Stimulated activated CD4-positive, alpha-beta T cell treated with anti-CD3 and anti-CD28 coated beads, Interleukin-2, amount 100 ng/mL, for 24 hours (primary cell): ENCODE measurements at regions not wholly inside any gene's neighbourhood (a gene's known extent, or its start where the extent isn't known, plus 50 kb on each side); places are given as distances from the start of the nearest gene placed in this dataset.
"Not testable (repeated sequence)": the region's sequence is repeated elsewhere in the genome, so short reads cannot be mapped to it uniquely, and the experiment has no call there.

Experiments used
- DNase-seq, 2 donors: peaks; one replicate each; pipeline ENCODE4 v3.0.0-alpha.2; 2020

DNA sequence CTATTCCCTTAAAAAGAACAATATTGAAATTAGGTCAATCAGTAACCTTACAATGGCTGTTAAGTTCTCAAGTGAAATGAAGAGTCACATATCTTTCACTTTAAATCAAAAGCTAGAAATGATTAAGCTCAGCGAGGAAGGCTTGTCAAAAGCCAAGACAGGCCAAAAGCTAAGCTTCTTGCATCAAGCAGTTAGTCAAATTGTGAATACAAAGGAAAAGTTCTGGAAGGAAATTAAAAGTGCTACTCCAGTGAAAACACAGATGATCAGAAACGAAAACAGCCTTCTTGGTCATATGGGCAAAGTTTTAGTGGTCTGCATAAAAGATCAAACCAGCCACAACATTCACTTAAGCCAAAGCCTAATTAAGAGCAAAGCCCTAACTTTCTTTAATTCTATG is 402.6 kb upstream of the ZEB2 start:
- no peak for DNase-seq

DNA sequence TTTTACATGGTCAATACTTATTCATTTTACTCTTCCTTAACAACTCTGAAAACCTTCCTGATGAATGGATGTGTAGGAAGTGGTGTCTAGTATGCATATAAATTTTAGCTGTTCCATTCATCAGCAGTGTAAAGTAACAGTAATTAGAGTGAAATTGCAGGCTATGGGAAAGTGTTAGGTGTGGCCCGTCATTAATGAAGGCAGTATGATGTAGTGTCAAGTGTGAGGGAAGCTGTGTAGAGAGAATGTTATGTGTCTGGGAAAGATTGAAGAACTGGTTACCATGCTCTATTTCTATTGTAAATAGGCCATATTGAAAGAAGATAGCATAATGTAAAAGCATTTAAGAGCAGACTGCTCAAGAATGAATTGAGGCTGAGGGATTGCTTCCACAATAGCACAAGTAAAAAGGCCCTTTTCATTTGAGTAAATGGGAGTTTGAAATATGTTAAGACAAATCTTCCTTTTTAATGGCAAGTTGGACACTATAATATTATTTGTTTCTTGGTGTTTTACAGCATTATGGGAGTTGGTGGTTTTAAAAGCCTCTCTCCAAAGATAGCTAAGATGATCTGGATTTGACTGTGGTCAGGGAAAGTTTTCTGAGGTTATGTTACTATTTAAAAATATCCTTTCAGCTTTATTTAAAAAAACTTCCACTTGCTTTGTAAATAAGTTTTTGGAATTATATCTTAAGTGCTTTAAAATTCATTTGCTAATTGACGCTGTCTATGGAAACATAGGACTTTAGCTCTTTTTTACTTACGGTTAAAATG is 401.0 kb upstream of the ZEB2 start:
- no peak for DNase-seq

DNA sequence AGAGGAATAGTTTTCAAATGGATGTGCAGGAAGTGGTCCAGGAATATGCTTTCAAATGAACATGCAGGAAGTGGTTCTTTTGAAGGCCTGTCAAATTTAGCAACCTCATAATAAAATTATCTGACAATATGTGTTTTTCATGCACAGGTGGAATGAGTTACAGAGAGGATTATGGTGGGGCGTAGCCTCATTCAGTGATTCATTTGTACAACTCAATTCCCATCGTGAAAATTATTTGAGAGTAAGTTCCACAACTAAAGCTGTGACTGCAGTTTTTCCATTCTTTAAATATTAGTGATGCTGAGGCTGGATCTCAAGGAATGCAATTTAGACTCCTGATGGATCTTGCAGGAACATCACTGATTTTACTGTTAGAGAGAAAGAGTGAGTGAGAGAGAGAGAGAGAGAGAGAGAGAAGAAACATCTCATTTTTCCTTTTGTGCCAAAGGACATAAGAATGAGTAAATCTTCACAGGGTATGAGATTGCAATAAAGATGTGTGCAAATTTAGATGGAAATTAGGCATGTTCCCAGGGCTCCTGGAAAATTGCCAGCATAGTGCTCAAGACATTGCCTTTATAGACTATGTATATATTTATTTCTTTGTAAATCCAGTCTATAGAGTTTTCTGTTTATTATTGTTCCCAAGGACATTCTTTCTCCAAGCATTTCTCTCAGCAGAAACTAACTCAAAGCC is 394.9 kb upstream of the ZEB2 start:
- no peak for DNase-seq

DNA sequence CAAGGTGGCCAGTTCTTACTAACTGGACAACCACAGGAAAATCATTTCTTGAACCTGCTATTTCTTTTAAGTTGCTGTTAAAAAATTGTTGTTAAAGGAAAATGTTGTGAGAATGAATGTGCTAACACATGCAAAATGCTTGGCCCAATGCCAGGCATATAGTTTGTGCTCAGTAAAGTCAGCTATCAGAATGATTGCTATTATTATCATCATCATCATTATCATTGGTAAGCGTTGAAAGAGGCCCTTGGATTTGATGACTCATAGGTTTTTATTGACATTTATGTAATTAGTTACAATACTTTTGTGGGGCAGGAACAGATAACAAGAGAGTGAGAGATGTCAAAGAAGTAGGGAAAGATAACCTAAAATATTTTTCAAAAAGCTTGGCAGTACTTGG is 394.2 kb upstream of the ZEB2 start:
- DNase-seq = no peak

DNA sequence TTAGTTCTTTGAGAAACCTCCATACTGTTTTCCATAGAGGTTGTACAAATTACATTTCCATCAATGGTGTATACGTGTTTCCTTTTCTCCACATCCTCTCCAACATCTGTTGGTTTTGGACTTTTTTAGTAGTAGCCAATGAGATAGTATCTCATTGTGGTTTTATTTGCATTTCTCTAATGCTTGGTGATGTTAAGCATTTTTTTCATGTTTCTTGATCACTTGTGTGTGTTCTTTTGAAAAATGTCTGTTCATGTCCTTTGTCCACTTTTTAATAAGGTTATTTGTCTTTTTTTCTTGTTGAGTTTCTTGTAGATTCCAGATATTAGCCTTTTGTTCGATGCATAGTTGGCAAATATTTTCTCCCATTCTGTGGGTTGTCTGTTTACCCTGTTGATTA is 392.3 kb upstream of the ZEB2 start:
- no peak for DNase-seq

DNA sequence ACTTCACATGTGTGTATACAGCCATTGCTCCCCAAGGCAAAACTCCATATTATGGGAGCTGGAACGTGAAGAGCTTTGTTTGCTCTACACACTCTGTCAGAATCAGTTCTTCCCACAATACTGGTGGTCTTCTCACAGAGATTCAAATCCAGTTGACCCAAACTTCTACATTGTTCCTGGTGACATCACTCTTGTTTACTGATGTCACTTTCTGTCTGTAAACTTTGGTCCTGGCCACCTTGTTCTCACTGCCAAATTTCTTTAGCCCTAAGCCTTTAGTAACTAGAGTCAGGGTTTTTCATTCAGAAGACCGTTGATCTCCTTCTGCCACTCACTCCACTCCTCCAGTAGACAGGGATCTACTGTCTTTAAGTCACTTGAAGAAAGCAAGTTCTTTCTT is 386.0 kb upstream of the ZEB2 start:
- no peak for DNase-seq

DNA sequence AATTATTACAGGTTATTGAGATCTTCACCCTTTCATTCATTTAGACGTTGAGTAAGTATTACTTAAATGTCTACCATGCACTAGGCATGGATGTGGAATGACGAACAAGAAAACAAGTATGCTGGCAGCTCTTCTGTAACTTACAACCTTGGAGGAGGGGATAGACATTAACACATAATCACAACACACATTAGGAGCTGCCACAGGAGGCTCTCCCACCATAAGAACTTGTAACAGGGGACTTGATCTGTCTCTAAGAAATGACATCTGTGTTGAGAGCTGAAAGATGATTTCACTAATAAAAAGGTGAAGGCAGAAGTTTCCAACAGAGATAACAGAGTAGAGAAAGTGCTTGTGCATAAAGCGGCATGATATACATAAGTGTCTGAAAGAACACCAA is 384.7 kb upstream of the ZEB2 start:
- no peak for DNase-seq

DNA sequence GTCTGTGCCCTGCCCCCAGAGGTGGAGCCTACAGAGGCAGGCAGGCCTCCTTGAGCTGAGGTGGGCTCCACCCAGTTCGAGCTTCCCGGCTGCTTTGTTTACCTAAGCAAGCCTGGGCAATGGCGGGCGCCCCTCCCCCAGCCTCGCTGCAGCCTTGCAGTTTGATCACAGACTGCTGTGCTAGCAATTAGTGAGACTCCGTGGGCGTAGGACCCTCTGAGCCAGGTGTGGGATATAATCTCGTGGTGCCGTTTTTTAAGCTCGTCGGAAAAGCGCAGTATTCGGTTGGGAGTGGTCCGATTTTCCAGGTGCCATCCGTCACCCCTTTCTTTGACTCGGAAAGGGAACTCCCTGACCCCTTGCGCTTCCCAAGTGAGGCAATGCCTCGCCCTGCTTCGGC is 383.1 kb upstream of the ZEB2 start:
- not testable (repeated sequence) for DNase-seq

DNA sequence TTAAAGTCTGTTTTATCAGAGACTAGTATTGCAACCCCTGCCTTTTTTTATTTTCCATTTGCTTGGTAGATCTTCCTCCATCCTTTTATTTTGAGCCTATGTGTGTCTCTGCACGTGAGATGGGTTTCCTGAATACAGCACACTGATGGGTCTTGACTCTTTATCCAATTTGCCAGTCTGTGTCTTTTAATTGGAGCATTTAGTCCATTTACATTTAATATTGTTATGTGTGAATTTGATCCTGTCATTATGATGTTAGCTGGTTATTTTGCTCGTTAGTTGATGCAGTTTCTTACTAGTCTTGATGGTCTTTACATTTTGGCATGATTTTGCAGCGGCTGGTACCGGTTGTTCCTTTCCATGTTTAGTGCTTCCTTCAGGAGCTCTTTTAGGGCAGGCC is 381.5 kb upstream of the ZEB2 start:
- not testable (repeated sequence) for DNase-seq

DNA sequence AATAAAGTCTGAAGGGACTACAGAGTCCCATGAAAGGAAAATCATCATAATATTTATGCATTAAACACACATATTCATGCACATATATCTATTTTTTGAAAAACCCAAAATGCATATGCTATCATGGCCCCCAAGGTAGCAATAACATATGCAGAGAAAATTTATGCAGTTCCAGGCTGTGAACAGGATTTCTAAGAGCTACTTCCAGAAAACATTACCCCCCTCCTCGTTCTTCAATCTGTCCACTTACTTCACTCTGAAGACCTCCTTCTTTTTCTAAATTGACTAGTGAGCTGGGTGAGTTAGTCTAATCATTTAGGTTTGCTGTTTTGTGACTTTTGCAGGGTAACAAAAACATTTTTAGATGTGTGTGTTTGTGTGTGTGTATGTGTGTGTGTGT is 376.4 kb upstream of the ZEB2 start:
- DNase-seq = no peak

DNA sequence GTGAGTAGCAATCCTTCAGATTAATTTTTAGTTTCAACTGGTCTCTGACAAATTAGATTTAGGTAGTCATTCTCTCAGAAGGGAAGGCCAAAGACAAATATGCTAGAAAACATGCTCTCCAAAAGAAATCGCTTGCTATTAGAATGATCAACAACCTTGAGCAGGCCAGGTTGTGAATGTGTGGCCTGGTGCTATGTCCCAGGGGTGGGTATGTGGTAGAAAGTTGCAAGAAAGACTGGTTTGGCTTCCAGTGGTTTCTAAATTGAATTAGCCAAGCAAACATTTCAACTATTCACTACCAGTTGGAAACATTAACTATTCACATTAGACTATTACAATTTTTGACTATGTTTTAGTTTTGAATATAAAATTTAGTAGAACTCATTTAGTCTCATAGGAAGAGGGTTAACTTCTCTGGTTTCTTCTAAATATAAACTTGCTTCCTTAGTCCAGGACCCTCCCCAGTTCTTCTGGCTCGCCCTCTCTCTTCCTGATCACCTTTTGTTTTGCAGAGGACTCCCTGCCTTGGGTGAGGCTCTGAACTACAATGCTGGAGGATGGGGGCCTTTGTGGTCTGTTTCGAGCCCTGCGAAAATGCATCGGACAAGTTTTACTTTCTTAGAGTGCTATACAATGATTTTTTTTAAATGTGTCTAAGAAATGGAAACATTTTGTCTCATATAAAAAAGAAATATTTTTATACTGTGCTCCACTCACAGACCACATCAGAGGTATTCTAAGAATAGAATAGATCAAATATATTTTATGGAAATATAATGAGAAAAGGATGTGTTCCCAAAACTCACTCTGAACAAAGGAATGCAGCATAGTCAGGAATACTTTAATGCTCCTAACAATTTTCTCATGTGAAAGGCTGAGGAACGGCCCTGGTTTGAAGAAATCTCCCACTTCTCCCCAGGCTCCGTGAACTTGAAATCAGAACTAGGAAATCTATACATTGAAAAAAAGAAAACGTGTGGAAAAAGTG is 375.0 kb upstream of the ZEB2 start:
- no peak for DNase-seq

DNA sequence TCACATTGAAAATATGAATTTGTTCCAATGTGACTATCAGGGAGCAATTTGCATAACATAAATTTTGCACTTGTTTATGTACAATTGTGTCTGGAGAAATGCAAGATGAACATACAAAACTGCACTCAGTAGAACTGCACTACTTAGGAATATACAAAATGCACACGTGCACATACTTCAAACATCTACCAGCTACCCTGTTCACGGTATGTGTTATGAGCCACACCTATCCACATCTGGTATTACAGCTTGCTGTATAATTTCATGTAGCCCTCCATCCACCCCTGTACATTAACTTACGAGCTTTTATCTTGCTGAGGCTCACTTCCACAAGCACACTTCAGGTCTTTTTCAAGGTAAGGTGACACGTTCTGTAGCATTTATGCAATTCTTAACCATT is 373.5 kb upstream of the ZEB2 start:
- no peak for DNase-seq

DNA sequence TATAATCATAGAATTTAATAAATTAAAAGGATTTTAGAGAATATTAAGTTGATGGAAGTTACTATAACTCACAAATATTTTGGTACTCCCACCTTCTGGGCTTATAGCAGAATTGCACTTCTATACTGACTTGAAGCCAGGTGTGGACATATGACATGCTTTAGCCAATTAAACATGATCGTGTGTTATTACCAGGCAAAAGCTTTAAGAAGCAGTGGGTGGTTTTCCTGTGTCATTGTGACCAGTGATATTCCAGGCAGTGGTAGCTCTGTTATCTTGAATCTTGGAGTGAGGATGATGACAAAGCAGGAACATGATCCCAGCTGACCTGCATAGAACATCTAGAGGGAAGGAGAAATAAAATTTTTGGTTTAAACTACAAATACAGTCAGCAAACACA is 370.9 kb upstream of the ZEB2 start:
- no peak for DNase-seq

DNA sequence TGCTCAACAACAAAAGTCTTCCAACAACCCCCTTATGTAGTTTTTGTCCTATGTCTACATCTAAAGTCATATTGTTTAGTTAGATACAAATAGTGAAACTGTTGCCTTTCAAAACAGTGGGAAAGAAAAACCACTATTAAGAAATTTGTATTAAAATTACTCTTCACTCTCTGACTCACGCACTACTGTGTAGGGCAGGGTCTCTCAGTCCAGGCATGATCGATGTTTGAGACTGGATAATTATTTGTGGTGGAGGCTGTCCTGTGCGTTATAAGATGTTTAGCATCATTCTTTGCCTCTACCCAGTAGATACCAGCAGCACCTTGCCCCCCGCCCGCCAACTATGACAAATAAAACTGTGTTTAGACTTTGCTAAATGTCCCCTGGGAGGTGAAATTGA is 369.4 kb upstream of the ZEB2 start:
- no peak for DNase-seq

DNA sequence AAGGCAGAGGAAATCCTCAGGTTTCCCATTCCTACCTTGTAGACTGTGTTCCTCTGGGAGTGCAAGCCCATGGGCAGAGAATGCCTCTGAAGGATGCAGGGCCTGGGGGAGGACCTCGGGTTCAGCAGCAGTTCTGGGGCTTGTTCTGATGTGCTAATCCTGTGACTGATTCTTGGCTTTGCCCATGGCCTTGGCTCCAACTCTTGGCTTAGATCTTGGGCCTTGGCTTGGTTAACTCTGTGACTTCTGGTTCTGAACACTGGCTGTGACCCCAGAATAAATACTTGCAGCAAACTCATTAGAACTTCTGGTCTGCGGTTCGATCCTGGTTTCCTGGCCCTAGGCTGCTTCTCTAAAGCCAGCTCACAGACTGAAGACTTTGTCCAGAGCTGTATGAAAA is 366.9 kb upstream of the ZEB2 start:
- DNase-seq = no peak

DNA sequence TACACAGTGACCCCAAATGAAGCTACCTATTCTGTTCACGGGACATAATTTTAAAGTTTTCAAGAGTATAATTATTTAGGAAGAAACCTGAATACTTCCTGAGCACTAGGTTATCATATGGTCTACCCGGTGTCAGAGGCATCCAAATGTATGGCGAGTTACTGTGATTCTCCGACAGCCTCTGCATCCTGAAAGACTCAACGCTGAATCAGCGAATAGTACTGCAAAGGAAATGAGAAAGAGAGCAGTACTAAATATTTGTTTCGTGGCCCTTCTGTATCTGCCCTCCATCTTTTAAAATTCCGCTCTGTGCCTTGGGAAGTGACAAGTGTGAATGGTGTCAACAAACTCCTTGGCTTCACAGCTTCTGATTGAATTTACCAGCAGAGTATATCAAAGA is 358.0 kb upstream of the ZEB2 start:
- no peak for DNase-seq

DNA sequence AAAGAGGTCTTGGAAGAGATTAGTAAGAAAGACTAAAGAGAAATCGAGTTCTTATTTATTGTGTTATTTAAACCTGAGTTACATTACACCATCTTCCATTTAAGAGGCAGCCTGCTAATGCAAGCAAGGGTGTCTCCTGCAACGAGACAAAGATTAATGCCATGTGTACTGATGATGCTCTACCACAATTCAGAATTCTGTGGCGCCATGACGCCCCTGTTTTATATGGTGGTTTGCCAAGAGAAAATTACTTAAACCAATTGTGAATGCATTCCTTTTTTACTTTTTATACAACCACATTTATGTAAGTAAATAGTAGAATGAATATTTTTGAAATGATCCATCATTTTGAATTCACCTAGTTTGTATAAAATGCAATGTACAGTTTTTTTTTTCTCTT is 356.1 kb upstream of the ZEB2 start:
- DNase-seq = no peak

DNA sequence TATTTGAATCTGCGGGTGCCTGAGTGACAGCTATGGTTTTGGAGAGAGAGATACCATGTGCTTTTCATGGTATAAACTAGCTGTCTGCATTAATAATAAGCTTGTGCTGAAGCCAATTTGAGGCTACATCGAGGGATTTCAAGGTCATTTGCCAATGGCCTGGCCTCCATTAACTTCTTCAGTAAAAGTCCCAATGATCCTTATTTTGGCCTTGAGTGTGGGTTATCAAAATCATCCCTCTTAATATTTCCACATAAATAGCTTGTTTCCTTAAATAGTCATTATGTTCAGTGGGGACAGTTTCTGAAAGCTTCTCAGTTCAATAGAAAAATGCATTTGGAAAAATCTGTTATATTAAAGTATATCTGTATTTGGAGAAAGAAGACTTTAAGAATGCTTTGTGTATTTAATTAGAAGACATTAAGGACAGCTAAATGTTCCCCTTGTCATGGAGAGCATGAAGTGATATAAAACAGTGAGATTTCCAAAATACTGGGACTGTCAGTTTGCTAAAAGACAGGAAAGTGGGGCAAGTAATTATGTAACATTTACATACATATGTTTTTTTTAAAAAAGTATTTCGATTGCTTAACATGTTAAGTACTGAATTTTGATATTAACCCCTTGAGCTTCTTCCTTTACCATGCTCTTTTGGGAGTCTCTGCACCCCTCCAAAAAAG is 355.5 kb upstream of the ZEB2 start:
- DNase-seq = no peak

DNA sequence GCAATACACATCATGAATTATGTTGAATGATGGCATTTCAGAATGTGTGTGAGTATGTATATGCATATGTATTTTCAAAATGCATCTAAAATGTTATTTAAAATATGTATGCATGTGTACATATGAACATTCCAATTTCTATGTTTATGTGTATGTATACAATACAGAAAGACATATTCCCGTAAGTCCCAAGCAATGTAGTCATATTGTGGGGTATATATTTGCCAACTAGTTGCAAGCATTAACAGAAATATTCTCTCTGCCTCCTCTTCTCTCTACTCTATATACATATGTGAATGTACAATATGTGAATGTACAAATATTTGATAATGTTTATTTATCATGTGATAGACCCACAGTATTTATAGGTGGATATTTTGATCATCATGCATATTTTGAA is 345.8 kb upstream of the ZEB2 start:
- DNase-seq = no peak

DNA sequence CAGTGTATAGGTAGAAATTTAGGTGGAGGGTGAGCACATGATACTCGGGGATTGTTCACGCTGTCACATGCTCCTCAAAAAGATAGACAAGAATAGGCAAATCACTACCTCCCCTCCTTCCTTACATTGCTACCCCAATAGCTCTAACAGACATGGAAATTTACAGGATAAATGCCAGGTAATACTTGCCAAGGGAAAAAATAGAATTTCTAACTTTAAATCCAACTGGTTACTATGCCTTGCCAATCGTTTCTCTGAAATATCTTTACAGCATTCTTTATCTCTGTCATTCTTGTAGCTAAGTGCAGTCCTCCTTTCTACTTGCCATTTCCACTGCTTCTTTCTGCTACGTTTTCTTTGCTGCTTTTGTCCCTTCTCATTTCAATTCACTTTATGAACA is 339.8 kb upstream of the ZEB2 start:
- DNase-seq = no peak

DNA sequence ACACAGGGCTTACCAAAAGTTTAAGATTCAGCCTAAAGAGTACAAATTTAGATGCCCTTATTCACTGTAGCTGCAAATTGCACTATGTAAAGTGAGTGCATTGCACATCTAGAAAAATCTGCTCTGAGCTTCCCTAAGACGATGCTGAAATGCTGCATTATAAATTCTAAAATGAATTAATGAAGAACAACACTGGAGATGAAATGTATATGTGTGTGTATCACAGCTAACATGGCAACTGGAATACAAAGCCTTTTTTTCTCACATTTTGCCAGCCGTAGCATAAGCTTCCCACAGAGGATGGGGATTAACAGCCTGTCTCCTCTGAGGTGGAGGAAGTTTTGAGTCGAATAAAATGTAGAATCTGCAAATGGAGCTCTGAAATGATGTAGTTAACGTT is 338.3 kb upstream of the ZEB2 start:
- no peak for DNase-seq

DNA sequence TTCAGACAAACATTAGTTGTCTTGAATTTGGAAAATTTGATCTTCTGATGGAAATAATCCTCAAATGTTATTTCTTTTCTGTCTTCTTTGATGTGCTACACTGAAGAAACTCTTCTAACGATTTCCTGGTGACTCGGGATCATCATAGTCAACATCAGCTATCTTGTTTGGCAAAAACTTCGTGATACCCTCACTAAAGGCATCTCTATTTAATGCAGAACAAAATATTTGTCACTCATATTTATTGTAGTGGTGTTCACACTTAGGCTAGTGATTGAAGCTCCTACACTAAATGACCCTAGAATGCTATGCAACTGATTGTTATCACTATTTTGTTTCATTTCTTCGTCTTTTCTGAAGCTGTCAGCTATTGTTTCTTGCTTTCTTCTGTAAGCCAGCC is 334.7 kb upstream of the ZEB2 start:
- DNase-seq = no peak

DNA sequence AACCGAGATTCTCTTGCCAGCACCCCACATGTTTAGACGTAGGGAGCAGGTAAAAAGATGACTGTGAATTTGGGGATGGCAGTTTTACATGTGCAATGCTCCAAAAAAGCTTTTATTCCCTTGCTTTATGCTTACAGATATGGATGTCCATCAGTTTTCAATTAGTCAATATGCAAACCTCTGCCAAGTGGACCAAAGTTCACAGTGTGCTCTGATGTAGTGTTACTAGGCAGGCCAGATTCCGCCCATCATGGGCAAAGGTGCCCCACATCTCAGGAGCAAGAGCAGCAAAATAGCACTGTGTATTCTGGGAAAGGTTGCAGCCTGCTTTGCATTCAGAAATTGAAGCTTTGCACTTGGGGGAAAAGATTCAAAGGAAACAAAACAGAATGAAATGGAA is 329.7 kb upstream of the ZEB2 start:
- no peak for DNase-seq
